ENCODE measurements at regions not wholly inside any gene's neighbourhood (a gene's known extent, or its start where the extent isn't known, plus 50 kb on each side); places are given as distances from the start of the nearest gene placed in this dataset.
A peak's percentile ranks its signal among the peaks of the same experiment; 100 is the strongest.

DNA sequence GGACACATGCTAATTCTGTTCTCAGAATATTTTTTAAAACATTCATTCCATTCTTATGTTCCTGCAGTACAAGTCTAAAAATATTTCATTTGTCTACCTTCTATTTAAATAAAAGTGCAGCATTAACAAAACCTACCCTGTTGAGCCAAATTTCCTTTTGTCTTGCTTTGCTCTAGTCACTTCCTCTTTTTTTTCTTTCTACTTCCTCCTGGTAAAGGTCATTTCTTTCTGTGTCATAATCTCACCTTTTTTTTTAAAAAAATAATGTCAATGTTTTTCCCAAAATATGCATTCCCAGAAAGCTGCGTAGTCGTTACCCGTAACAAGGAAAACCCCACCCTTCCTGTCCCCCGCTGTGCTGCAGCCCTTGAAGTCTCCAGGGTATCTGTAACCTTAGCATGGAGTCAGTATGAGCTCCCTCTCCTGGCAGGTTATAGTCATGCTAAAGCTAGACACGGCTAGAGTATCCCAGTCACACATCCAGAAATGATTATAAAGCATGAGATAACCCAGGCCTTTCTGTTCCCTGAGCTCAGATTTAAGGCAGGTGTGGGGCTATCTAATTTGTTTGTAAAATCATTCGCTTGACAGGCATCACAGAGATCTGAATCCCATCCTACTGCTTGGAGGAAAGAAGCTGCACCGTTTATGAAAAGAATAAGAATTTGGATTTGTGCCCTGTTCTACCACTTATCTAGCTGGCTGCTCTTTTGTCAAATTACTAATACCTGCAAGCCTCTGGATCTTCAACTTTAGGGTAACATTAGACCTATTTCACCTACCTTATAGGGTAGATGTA is 51.1 kb upstream of the EED start:
- Mint-ChIP-seq H3K9me3 (peaks cover 0 to 4% of the 10 kb centered on the region in 2 donors), H3K36me3 (no peaks in the 10 kb centered on the region), H3K4me3 (peak overlapping the region; percentile 74), H3K27me3 (no peaks in the 10 kb centered on the region), H3K27ac (peak overlapping the region; percentile 91), H3K4me1 (peaks cover 30 to 39% of the 10 kb centered on the region in 2 donors)
- ATAC-seq (replicated peaks), result peak; percentile 93 to 96
- peak; percentile 78 for DNase-seq

DNA sequence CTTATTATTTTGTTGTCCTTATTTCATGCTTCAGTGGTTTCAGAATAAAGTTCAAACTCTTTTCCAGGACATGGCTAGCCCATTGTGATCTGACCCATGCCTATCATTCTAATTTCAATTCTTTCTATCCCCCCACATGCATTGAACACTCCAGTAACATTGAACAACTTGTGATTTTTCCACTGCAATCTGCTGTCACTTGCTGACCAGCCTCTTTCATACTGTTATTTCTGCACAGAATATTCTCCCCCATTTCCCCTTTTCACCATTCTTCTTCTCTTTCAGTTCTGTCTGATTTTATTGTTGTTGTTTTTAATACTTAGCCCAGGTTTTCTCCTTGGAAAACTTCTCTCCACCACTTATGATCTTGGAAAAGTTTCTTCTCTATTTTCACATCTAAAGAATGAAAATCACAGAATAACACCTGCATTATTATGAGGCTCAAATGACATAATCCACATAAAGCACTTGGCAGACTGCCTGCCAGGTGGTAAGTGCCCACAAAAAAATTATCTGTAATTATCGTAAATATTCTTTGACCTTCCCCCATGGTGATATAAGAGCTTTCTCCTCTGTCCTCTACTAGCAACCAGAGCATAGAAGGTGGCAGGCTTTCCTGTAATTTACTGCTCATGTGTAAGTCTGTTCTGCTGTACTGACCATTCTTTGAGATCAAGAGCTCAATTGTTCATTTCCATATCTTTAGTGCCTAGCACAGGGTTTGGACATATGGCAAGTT is 51.9 kb upstream of the EED start:
- Mint-ChIP-seq H3K4me3 (peak overlapping the region; percentile 74), H3K27me3 (no peaks in the 10 kb centered on the region)
- peak; percentile 48 to 57 for ATAC-seq (replicated peaks)

DNA sequence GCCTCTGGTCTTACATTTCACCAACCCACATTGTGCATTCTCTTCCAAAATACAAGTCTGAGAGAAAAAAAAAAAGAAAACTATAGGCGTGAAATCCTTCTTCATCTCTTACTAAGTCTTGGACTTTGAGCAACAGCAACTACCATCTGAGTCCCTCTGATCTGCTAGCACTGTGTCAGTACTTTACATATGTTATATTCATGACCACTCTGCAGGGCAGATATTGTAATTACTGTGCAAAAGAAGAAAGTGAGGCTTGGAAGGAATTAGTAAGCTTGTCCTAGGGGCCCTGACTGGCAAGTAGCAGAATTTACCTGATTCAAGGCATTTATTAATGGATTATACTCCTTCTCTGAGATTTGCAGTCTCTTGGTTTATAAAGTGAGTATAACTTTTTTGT is 52.7 kb upstream of the EED start:
- Mint-ChIP-seq H3K27ac (no peak overlapping the region), H3K27me3 (no peaks in the 10 kb centered on the region), H3K9me3 (peaks cover 0 to 4% of the 10 kb centered on the region in 2 donors), H3K4me3 (no peak overlapping the region), H3K4me1 (peaks cover 30 to 39% of the 10 kb centered on the region in 2 donors), H3K36me3 (no peaks in the 10 kb centered on the region)
- peak in 1 of 2 donors; percentile 16 for ATAC-seq (replicated peaks)
- DNase-seq, result no peak

More for the DNA sequence above, 51.9 kb upstream of the EED start:
- peak overlapping the region; percentile 91 for H3K27ac Mint-ChIP-seq
- H3K36me3 Mint-ChIP-seq, result no peaks in the 10 kb centered on the region
- H3K9me3 Mint-ChIP-seq, result peaks cover 0 to 4% of the 10 kb centered on the region in 2 donors
- no peak for DNase-seq
- peaks cover 30 to 39% of the 10 kb centered on the region in 2 donors for H3K4me1 Mint-ChIP-seq

DNA sequence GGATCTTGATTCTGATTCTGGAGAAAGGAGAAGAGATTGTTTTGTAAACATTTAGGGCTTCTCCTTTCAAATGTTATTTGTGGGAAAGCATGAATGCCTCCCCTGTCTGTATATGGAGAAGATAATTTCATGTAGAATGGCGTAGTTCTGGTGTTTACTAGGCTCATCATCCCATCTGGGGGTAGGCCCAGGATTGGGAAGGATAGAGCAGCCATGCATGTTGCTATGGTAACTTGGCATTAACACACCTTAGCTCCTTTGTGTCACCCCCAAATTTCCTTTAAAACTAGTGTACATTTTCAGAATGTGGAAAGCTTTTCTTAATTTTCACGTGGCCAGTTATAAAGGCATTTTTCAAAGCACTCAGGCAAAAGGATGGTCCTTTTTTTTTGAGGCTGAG is 57.5 kb upstream of the EED start:
- no peak for ATAC-seq (replicated peaks)
- peaks cover 16 to 18% of the 10 kb centered on the region in 2 donors for H3K4me1 Mint-ChIP-seq
- H3K36me3 Mint-ChIP-seq, result no peaks in the 10 kb centered on the region
- no peak overlapping the region for H3K4me3 Mint-ChIP-seq
- H3K9me3 Mint-ChIP-seq, result peaks cover 0 to 4% of the 10 kb centered on the region in 2 donors
- no peak for DNase-seq
- H3K27me3 Mint-ChIP-seq, result no peaks in the 10 kb centered on the region
- H3K27ac Mint-ChIP-seq, result no peak overlapping the region

DNA sequence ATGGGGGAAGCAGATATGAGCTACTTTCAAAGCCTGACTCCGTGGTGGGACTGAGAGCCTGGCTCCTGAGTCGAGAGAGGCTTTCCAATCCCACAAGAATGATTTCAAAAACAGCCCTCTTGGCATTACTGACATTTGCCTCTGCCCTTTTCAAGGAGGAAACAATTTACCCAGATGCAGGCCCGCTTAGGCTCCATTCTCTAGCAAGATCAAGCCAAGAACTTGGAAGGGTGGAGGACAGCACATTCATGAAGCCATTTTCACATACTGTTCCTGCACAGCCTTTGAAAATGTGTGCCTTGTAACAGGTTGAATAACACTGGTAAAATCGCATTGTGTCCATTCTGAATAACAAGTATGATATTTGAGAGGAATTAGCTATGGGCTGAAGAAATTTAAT is 58.2 kb upstream of the EED start:
- ATAC-seq (replicated peaks), result no peak
- Mint-ChIP-seq H3K9me3 (peaks cover 0 to 4% of the 10 kb centered on the region in 2 donors), H3K4me1 (peaks cover 11 to 12% of the 10 kb centered on the region in 2 donors), H3K4me3 (no peak overlapping the region), H3K27ac (no peak overlapping the region), H3K36me3 (no peaks in the 10 kb centered on the region), H3K27me3 (no peaks in the 10 kb centered on the region)
- DNase-seq, result no peak

DNA sequence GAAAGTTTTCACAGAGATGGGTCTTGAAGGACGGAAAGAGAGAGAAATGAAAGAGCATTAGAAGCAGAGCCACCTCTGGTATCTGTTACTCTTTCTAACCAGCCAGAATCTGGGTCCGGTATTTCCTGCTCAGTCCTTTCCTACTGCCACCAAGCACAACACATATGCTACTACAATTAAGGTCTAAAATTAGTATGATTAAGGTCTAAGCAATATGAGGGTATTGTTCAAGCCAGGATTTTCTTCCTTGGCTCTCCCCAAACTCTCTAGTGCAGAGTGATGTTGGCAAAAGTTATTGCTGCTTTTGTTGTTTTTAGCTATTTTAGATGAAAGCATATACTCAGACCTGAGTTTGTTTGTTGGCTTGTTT is 59.2 kb upstream of the EED start:
- H3K27me3 Mint-ChIP-seq, result no peaks in the 10 kb centered on the region
- H3K4me1 Mint-ChIP-seq, result peaks cover 6 to 8% of the 10 kb centered on the region in 2 donors

DNA sequence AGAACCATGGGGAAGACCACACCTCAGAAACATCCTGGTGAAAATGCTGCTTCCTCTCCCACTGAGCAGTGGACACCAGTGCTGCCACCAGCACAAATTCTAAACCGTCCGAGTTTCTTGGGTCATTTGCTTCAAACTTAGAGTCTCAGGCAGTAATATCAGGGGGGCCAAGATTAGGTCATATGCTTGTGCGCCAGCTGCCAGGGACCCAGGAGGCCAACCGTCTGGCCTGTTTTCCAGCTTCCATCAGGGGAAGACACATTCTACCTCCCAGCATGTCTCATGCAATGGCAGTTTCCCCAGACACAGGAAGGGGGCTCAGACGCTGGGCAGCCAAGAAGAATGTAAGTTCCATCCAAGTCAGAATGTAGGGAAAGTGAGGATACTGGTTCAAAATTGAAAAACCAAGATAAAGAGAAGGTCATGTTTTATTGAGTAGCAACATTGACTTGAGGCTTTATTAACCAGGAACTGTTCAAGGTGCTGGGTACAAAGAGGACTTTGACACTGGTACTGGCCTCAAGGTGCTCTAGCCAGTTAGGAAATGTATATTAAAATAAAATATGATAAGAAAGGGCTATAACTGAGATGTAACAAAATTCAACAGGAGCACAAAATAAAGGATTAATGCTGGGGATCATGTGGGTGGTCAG is 59.7 kb upstream of the EED start:
- H3K27me3 Mint-ChIP-seq, result no peaks in the 10 kb centered on the region
- H3K4me1 Mint-ChIP-seq, result peaks cover 5 to 6% of the 10 kb centered on the region in 2 donors
- ATAC-seq (replicated peaks), result no peak
- H3K36me3 Mint-ChIP-seq, result no peaks in the 10 kb centered on the region
- DNase-seq, result no peak
- H3K9me3 Mint-ChIP-seq, result no peaks in the 10 kb centered on the region
- H3K27ac Mint-ChIP-seq, result no peak overlapping the region
- H3K4me3 Mint-ChIP-seq, result no peak overlapping the region

More for the DNA sequence above, 59.2 kb upstream of the EED start:
- Mint-ChIP-seq H3K4me3 (no peak overlapping the region), H3K36me3 (no peaks in the 10 kb centered on the region), H3K9me3 (no peaks in the 10 kb centered on the region), H3K27ac (no peak overlapping the region)
- no peak for ATAC-seq (replicated peaks)
- DNase-seq, result no peak

DNA sequence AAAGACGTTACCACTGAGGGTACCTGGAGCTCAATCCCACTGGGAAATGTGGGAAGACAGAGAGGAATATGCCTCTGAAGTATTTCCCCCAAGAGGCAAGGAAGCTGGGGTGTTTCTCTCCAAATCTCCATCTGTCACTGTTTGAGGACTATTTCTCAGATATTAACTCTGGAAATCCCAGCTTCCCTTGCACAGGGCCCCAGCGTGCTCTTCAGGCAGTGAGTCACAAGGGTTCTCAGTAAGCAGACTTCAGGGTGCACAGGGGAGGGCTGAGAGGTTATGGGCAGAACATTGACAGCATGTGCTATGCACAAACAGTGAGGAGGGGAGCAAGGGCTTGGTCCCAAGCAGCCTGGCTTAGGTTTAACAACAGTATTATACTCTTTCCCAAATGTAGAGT is 60.9 kb upstream of the EED start:
- no peaks in the 10 kb centered on the region for H3K9me3 Mint-ChIP-seq
- DNase-seq, result no peak
- no peak overlapping the region for H3K27ac Mint-ChIP-seq
- H3K4me1 Mint-ChIP-seq, result peaks cover 4 to 6% of the 10 kb centered on the region in 2 donors
- no peaks in the 10 kb centered on the region for H3K27me3 Mint-ChIP-seq
- no peak overlapping the region for H3K4me3 Mint-ChIP-seq
- peak; percentile 72 to 82 for ATAC-seq (replicated peaks)
- no peaks in the 10 kb centered on the region for H3K36me3 Mint-ChIP-seq

DNA sequence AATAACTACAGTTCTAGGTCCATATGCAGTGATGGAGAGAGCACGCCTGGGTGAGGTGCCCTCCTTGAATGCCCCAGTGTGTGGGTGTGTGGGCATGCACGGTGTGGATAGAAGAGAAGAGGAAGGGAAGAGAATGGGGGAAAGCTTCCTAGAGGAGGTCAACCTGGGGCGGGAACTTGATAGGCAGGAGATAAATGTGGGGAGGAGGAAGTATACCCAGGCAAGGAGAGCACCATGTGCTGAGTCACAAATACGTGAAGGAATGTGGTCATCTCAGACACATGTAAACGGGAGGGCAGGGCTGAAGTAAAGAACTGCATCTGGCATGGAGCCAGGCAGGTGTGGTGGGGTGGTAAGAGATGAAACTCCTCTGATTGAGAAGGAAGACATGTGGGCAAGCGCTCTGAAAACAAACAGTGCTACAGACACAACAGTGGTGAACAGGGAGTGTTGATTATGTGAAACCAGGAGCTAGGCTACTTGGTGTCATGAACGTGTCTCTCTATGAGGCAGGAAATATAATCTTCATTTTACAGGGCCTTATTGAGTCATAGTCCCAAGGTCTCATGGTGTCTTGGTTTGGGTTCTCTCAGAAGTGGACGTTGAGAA is 61.5 kb upstream of the EED start:
- H3K36me3 Mint-ChIP-seq, result no peaks in the 10 kb centered on the region
- peaks cover 3 to 6% of the 10 kb centered on the region in 2 donors for H3K4me1 Mint-ChIP-seq
- H3K4me3 Mint-ChIP-seq, result no peak overlapping the region
- DNase-seq (peak; percentile 27), ATAC-seq (replicated peaks) (peak; percentile 71 to 79)
- no peaks in the 10 kb centered on the region for H3K27me3 Mint-ChIP-seq
- no peak overlapping the region for H3K27ac Mint-ChIP-seq
- no peaks in the 10 kb centered on the region for H3K9me3 Mint-ChIP-seq

DNA sequence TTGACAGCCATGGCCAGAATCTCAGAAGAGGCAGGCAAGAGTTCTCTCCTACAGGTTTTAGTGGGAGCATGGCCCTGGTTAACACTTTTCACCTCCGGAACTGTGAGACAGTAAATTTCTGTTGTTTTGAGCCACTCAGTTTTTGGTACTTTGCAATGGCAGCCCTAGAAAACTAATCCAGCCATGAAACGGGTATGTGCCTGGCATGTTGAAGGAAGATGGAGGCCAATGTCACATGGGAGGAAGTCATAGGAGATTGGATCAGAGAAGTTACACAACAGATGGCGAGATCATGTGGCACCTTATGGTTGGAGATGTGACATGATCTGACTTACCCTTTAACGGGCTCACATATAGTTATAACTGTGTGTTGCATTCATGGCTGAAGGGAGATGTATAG is 63.2 kb upstream of the EED start:
- Mint-ChIP-seq H3K27ac (no peak overlapping the region), H3K27me3 (no peaks in the 10 kb centered on the region)
- no peak for ATAC-seq (replicated peaks)

DNA sequence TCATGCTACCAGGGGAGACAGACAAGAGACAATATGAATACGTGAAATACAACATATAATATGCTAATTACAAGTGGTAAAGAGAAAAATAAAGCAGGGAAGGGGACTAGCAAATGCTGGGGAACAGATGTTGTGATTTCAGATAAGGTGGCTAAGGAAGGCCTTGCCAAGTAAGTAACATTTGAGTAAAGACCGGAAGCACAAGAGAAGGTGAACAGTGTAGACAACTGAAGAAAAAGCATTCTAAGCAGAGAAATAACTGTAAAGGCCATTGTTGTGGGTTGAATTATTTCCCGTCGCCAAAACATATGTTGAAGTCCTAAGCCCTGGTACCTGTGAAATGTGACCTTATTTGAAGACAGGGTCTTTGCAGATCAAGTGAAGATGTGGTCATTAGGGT is 63.7 kb upstream of the EED start:
- no peak overlapping the region for H3K4me3 Mint-ChIP-seq
- no peaks in the 10 kb centered on the region for H3K36me3 Mint-ChIP-seq
- H3K4me1 Mint-ChIP-seq, result peaks cover 12 to 21% of the 10 kb centered on the region in 2 donors
- no peaks in the 10 kb centered on the region for H3K27me3 Mint-ChIP-seq
- no peaks in the 10 kb centered on the region for H3K9me3 Mint-ChIP-seq
- DNase-seq (no peak), ATAC-seq (replicated peaks) (no peak)
- no peak overlapping the region for H3K27ac Mint-ChIP-seq

More for the DNA sequence above, 63.2 kb upstream of the EED start:
- no peak overlapping the region for H3K4me3 Mint-ChIP-seq
- no peaks in the 10 kb centered on the region for H3K36me3 Mint-ChIP-seq
- H3K4me1 Mint-ChIP-seq, result peaks cover 8 to 16% of the 10 kb centered on the region in 2 donors
- no peak for DNase-seq
- H3K9me3 Mint-ChIP-seq, result no peaks in the 10 kb centered on the region

DNA sequence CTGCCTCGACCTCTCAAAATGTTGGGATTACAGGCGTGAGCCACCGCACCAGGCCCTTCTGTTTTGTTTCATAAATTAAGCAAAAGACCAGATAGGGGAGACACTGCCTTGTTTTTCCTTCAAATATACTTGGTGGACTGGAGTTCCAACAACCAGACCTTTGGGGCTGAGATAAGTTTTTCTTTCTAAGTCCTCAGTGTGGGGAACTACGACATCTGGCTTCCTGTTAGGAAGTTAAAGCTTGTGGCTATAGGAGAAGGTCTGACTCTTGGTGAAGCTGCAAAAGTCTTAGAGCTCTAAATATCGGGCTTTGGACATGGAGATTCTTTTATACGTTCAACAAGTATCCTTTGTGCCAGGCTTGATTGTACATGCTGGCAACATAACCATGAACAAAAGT is 64.1 kb upstream of the EED start:
- Mint-ChIP-seq H3K4me1 (peaks cover 12 to 21% of the 10 kb centered on the region in 2 donors), H3K4me3 (no peak overlapping the region), H3K9me3 (no peaks in the 10 kb centered on the region), H3K27me3 (no peaks in the 10 kb centered on the region), H3K36me3 (no peaks in the 10 kb centered on the region), H3K27ac (no peak overlapping the region)
- ATAC-seq (replicated peaks) (no peak), DNase-seq (no peak)

DNA sequence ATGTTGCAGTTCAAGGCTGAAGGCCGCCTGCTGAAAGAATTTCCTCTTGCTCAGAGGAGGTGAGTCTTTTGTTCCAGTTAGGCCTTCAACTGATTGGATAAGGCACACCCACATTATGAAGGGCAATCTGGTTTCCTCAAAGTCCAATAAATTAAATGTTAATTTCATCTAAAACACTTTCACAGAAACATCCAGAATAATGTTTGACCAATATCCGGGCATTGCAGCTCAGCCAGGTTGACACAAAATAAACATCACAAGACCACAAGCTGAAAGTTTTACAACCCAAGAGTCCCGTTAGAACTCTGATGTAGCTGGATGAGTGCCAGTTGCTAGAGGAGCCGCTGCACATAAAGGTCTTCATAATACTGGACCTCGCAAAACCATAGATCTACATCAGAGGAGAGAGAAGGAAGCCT is 64.9 kb upstream of the EED start:
- Mint-ChIP-seq H3K27me3 (no peaks in the 10 kb centered on the region), H3K4me3 (no peak overlapping the region), H3K27ac (no peak overlapping the region), H3K36me3 (no peaks in the 10 kb centered on the region), H3K4me1 (peaks cover 10 to 17% of the 10 kb centered on the region in 2 donors), H3K9me3 (no peaks in the 10 kb centered on the region)
- no peak for DNase-seq
- ATAC-seq (replicated peaks), result no peak

DNA sequence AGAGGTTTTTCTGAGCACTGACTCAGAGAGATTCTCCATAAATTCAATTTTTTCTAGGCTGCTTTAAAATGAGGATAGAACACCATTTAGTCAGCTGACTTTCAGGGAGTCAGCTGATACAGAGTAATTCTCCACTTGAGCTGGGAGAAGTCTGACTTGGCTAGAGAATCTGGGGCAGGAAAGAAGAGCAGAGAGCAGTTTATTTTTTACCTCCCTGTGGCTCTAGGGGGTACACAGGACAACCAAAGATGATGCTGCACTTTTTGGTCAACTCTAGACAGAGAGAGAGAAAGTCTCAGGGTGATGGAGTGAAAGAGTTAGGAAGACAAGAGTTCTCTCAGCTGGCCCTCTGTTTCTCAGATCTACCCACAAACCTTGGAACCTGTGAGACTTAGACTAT is 67.3 kb upstream of the EED start:
- ATAC-seq (replicated peaks) (no peak), DNase-seq (no peak)
- Mint-ChIP-seq H3K27ac (peak overlapping the region; percentile 70), H3K36me3 (no peaks in the 10 kb centered on the region), H3K9me3 (no peaks in the 10 kb centered on the region), H3K4me1 (peaks cover 9 to 14% of the 10 kb centered on the region in 2 donors), H3K4me3 (no peak overlapping the region), H3K27me3 (no peaks in the 10 kb centered on the region)

Measured in stimulated activated naive B cell treated with anti-CD40 and anti-IgM and Interleukin-4, amounts not matched to agents 10 μg/mL and 1 μg/mL and 100 μg/mL, for 72 hours (primary cell).